Naive thymus-derived CD4-positive, alpha-beta T cell (primary cell): ENCODE measurements at regions not wholly inside any gene's neighbourhood (a gene's known extent, or its start where the extent isn't known, plus 50 kb on each side); places are given as distances from the start of the nearest gene placed in this dataset.

Experiments
- ATAC-seq: fragments of 150-1000 bp; cut with Tn5 transposase; 2 replicates; pipeline ENCODE4 v1.10.0; 2021; ENCODE audit warnings: mild to moderate bottlenecking, moderate library complexity
- CTCF ChIA-PET: fragments of 350-600 bp; sonication (Branson Sonifier 250); formaldehyde crosslinking; loops from one replicate; lab custom pipeline; 2021; ENCODE audit warnings: antibody characterized with exemption; lab: Charles Lee
- POLR2A ChIA-PET: fragments of 350-600 bp; sonication (Branson Sonifier 250); formaldehyde crosslinking; loops from one replicate; lab custom pipeline; 2021; ENCODE audit warnings: antibody characterized with exemption, inconsistent platforms; lab: Charles Lee
- DNase-seq, 9 donors: peaks; one replicate each; pipeline versions ENCODE4 v3.0.0 to v3.0.0-alpha.2; 2020 to 2022; ENCODE audit warnings: mixed read lengths in 1 of 9
- H3K27ac ChIP-seq: one replicate; pipeline ENCODE4 v1.7.0; 2013; ENCODE audit warnings: mild to moderate bottlenecking, low read depth, low read length, moderate library complexity
- H3K27me3 ChIP-seq, 2 donors: one replicate each; pipeline ENCODE4 v1.7.0; 2013; ENCODE audit warnings: low read length in 2 of 2, mild to moderate bottlenecking in 2 of 2, moderate library complexity in 2 of 2; ENCODE audit not compliant: control insufficient read depth in 2 of 2, insufficient read depth in 2 of 2
- H3K36me3 ChIP-seq, 3 experiments: 1 replicate in 2 of 3; 2 replicates in 1 of 3; pipeline ENCODE4 v1.7.0; 2013; ENCODE audit warnings: low read length in 3 of 3, mild to moderate bottlenecking in 3 of 3, moderate library complexity in 1 of 3; ENCODE audit not compliant: insufficient read depth in 3 of 3, control insufficient read depth in 2 of 3
- H3K4me1 ChIP-seq, 2 donors: one replicate each; pipeline ENCODE4 v1.7.0; 2013; ENCODE audit warnings: low read length in 2 of 2, mild to moderate bottlenecking in 2 of 2, moderate library complexity in 1 of 2; ENCODE audit not compliant: control insufficient read depth in 2 of 2, insufficient read depth in 2 of 2
- H3K4me3 ChIP-seq: 2 replicates; pipeline ENCODE4 v1.7.0; 2013; ENCODE audit warnings: mild to moderate bottlenecking, low read length
- H3K9me3 ChIP-seq, 3 experiments: 1 replicate in 2 of 3; 2 replicates in 1 of 3; pipeline ENCODE4 v1.7.0; 2013; ENCODE audit warnings: low read length in 3 of 3; ENCODE audit not compliant: control insufficient read depth in 2 of 3
- H3K27ac Mint-ChIP-seq, 9 donors: one replicate each; pipeline ENCODE4 v1.8.0; 2020 to 2022; ENCODE audit warnings: mixed read lengths in 9 of 9, mild to moderate bottlenecking in 8 of 9, moderate library complexity in 5 of 9, inconsistent platforms in 2 of 9
- H3K27me3 Mint-ChIP-seq, 5 donors: one replicate each; pipeline ENCODE4 v1.8.0; 2021 to 2022; ENCODE audit warnings: mixed read lengths in 5 of 5, mild to moderate bottlenecking in 1 of 5
- H3K36me3 Mint-ChIP-seq, 5 donors: one replicate each; pipeline ENCODE4 v1.8.0; 2020 to 2022; ENCODE audit warnings: mixed read lengths in 5 of 5, mild to moderate bottlenecking in 3 of 5, inconsistent platforms in 1 of 5
- H3K4me1 Mint-ChIP-seq, 7 donors: one replicate each; pipeline ENCODE4 v1.8.0; 2020 to 2022; ENCODE audit warnings: mixed read lengths in 7 of 7, mild to moderate bottlenecking in 3 of 7, inconsistent platforms in 1 of 7
- H3K4me3 Mint-ChIP-seq, 10 donors: one replicate each; pipeline ENCODE4 v1.8.0; 2020 to 2022; ENCODE audit warnings: mild to moderate bottlenecking in 10 of 10, mixed read lengths in 10 of 10, moderate library complexity in 6 of 10, inconsistent platforms in 2 of 10
- H3K9me3 Mint-ChIP-seq, 11 donors: one replicate each; pipeline ENCODE4 v1.8.0; 2020 to 2022; ENCODE audit warnings: mixed read lengths in 11 of 11, mild to moderate bottlenecking in 4 of 11, inconsistent platforms in 1 of 11, moderate library complexity in 1 of 11
- intact Hi-C, 2 donors: fragments of 100-400 bp; cut with micrococcal nuclease; formaldehyde crosslinking; loops; one replicate each; pipeline ENCODE4 v1.15.1; 2023

- Mint-ChIP-seq H3K9me3 (peaks cover 0 to 8% (median 0%) of the 10 kb centered on the region in 11 donors), H3K27ac (no peak overlapping the region), H3K4me3 (no peak overlapping the region), H3K27me3 (no peaks in the 10 kb centered on the region), H3K4me1 (no peaks in the 10 kb centered on the region), H3K36me3 (no peaks in the 10 kb centered on the region)
- intact Hi-C loops, result no loop called here
- Histone ChIP-seq H3K27me3 (no peaks in the 10 kb centered on the region), H3K36me3 (no peaks in the 10 kb centered on the region), H3K4me1 (no peaks in the 10 kb centered on the region), H3K4me3 (no peak overlapping the region), H3K27ac (no peak overlapping the region), H3K9me3 (no peaks in the 10 kb centered on the region)
- ChIA-PET CTCF (no interaction called here), POLR2A (no interaction called here)
- ATAC-seq, result no peak
- DNase-seq, result no peak
Observed at GRCh38 chr9:18073002-18073401, 401.0 kb upstream of the ADAMTSL1 start.

GRCh38 chr9:18074041-18074440 lies 399.9 kb upstream of the ADAMTSL1 start:
- Mint-ChIP-seq H3K27ac (no peak overlapping the region), H3K9me3 (peaks cover 0 to 8% (median 0%) of the 10 kb centered on the region in 11 donors), H3K27me3 (no peaks in the 10 kb centered on the region), H3K4me1 (no peaks in the 10 kb centered on the region), H3K4me3 (no peak overlapping the region), H3K36me3 (no peaks in the 10 kb centered on the region)
- H3K27ac ChIP-seq, result no peak overlapping the region
- POLR2A ChIA-PET, result no interaction called here
- intact Hi-C loops, result no loop called here
- no peak for DNase-seq
- H3K36me3 ChIP-seq, result no peaks in the 10 kb centered on the region
- no peak for ATAC-seq
- no peaks in the 10 kb centered on the region for H3K4me1 ChIP-seq
- H3K27me3 ChIP-seq, result no peaks in the 10 kb centered on the region
- CTCF ChIA-PET, result no interaction called here
- no peaks in the 10 kb centered on the region for H3K9me3 ChIP-seq
- H3K4me3 ChIP-seq, result no peak overlapping the region

GRCh38 chr9:18075253-18075952 lies 398.6 kb upstream of the ADAMTSL1 start:
- DNase-seq, result no peak
- intact Hi-C loops, result no loop called here
- ATAC-seq, result no peak
- CTCF ChIA-PET, result no interaction called here
- Histone ChIP-seq H3K27me3 (no peaks in the 10 kb centered on the region), H3K4me1 (no peaks in the 10 kb centered on the region), H3K27ac (no peak overlapping the region), H3K36me3 (no peaks in the 10 kb centered on the region), H3K9me3 (no peaks in the 10 kb centered on the region), H3K4me3 (no peak overlapping the region)
- Mint-ChIP-seq H3K27me3 (no peaks in the 10 kb centered on the region), H3K4me1 (no peaks in the 10 kb centered on the region), H3K36me3 (no peaks in the 10 kb centered on the region), H3K9me3 (peaks cover 0 to 12% (median 0%) of the 10 kb centered on the region in 11 donors), H3K27ac (no peak overlapping the region), H3K4me3 (no peak overlapping the region)
- POLR2A ChIA-PET, result no interaction called here

GRCh38 chr9:18077941-18078678 lies 395.8 kb upstream of the ADAMTSL1 start:
- Mint-ChIP-seq H3K36me3 (no peaks in the 10 kb centered on the region), H3K9me3 (peaks cover 0 to 12% (median 0%) of the 10 kb centered on the region in 11 donors)
- POLR2A ChIA-PET, result no interaction called here

GRCh38 chr9:18092138-18092537 lies 381.8 kb upstream of the ADAMTSL1 start:
- DNase-seq, result no peak
- no peaks in the 10 kb centered on the region for H3K27me3 Mint-ChIP-seq
- ATAC-seq, result no peak
- no peaks in the 10 kb centered on the region for H3K36me3 ChIP-seq
- intact Hi-C loops, result no loop called here
- H3K36me3 Mint-ChIP-seq, result no peaks in the 10 kb centered on the region
- H3K27me3 ChIP-seq, result no peaks in the 10 kb centered on the region
- POLR2A ChIA-PET, result no interaction called here
- no peak overlapping the region for H3K4me3 ChIP-seq
- no peak overlapping the region for H3K27ac ChIP-seq
- H3K27ac Mint-ChIP-seq, result no peak overlapping the region
- CTCF ChIA-PET, result no interaction called here
- H3K4me3 Mint-ChIP-seq, result no peak overlapping the region
- no peaks in the 10 kb centered on the region for H3K9me3 ChIP-seq
- no peaks in the 10 kb centered on the region for H3K4me1 ChIP-seq
- peaks cover 0 to 6% (median 0%) of the 10 kb centered on the region in 11 donors for H3K9me3 Mint-ChIP-seq
- H3K4me1 Mint-ChIP-seq, result no peaks in the 10 kb centered on the region

More at GRCh38 chr9:18077941-18078678, 395.8 kb upstream of the ADAMTSL1 start:
- DNase-seq (no peak), ATAC-seq (no peak)
- no peak overlapping the region for H3K27ac Mint-ChIP-seq
- Histone ChIP-seq H3K4me1 (no peaks in the 10 kb centered on the region), H3K36me3 (no peaks in the 10 kb centered on the region), H3K27ac (no peak overlapping the region), H3K4me3 (no peak overlapping the region), H3K9me3 (no peaks in the 10 kb centered on the region), H3K27me3 (no peaks in the 10 kb centered on the region)
- intact Hi-C loops, result no loop called here
- CTCF ChIA-PET, result no interaction called here
- H3K4me1 Mint-ChIP-seq, result no peaks in the 10 kb centered on the region
- no peaks in the 10 kb centered on the region for H3K27me3 Mint-ChIP-seq
- no peak overlapping the region for H3K4me3 Mint-ChIP-seq

GRCh38 chr9:18106006-18106560 lies 367.9 kb upstream of the ADAMTSL1 start:
- Histone ChIP-seq H3K27ac (no peak overlapping the region), H3K4me3 (no peak overlapping the region), H3K9me3 (no peaks in the 10 kb centered on the region), H3K4me1 (no peaks in the 10 kb centered on the region), H3K27me3 (peaks cover 0 to 4% of the 10 kb centered on the region in 2 donors), H3K36me3 (no peaks in the 10 kb centered on the region)
- DNase-seq (no peak), ATAC-seq (no peak)
- POLR2A ChIA-PET, result no interaction called here
- no peak overlapping the region for H3K4me3 Mint-ChIP-seq
- intact Hi-C loops, result no loop called here
- no peaks in the 10 kb centered on the region for H3K36me3 Mint-ChIP-seq
- peaks cover 0 to 12% (median 0%) of the 10 kb centered on the region in 5 donors for H3K27me3 Mint-ChIP-seq
- no peaks in the 10 kb centered on the region for H3K4me1 Mint-ChIP-seq
- H3K27ac Mint-ChIP-seq, result no peak overlapping the region
- peaks cover 0 to under 1% (median 0%) of the 10 kb centered on the region in 11 donors for H3K9me3 Mint-ChIP-seq
- CTCF ChIA-PET, result no interaction called here
